Renal pelvis (tissue), 1 donor: ENCODE measurements at regions not wholly inside any gene's neighbourhood (a gene's known extent, or its start where the extent isn't known, plus 50 kb on each side); places are given as distances from the start of the nearest gene placed in this dataset.
"Not testable (repeated sequence)": the region's sequence is repeated elsewhere in the genome, so short reads cannot be mapped to it uniquely, and the experiment has no call there.

ENCODE experiments used
- DNase-seq: peaks from one replicate; pipeline ENCODE4 v3.0.0-alpha.2; 2013

GRCh38 chr3:189375532-189375931 is 203.8 kb downstream of the TPRG1 start:
- no peak for DNase-seq

DNA sequence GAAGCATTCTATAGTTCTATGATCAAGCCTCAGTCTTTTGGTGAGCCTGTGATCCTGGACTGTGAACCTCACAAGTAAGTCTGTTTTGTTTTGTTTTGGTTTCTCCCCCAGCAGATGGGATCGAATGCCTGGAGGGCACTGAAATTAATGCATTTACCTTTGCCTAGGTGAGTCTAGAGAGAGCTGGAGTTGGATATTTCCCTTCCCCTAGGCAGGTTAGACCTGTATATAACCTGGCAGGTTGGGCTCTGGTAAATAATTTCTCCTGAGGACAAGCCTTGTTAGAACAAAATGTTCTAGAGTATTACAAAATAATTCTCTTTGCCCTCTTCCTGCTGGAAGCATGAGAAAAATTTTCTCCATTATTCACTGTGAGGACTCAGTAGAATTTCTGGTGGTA is 211.9 kb downstream of the TPRG1 start:
- no peak for DNase-seq

GRCh38 chr3:189385880-189386279 is 214.1 kb downstream of the TPRG1 start:
- DNase-seq: not testable (repeated sequence)

GRCh38 chr3:189386739-189387138 is 215.0 kb downstream of the TPRG1 start:
- no peak for DNase-seq

DNA sequence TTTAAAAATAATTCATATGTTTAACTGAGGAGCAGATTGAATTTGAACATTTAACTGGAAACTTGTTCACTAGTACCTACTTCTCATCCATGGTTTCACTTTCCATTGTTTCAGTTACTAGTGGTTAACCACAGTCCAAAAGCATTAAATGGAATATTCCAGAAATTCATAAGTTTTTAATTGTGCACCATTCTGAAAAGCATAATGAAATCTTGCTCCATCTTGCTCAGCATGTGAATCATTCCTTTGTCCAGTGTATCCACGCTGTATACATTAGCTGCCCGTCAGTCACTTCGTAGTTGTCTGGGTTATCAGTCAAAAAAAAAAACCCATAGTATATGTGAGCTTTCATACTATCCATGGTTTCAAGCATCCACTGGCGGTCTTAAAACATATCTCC is 217.6 kb downstream of the TPRG1 start:
- no peak for DNase-seq

DNA sequence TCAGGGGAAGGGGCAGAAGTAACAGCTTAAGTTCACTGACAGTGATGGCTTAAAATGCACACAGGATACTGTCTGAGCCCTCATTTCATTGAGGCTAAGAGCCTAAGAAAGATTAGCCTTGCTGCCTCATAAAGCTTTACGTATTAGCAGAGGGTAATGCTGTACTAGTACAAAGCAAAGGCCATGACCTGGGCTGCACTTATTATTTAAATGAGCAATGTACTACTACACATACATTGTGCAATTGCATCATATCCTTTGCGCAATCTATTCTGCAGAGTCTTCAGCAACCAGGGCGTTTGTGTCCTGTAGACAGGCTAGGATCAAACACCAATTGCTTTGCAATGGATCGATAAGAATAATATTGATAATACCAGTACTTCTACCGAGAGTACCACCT is 221.8 kb downstream of the TPRG1 start:
- DNase-seq: no peak

GRCh38 chr3:189394599-189395121 is 222.9 kb downstream of the TPRG1 start:
- DNase-seq: no peak

- DNase-seq: no peak
Measured at GRCh38 chr3:189395825-189396224, 224.1 kb downstream of the TPRG1 start.

- no peak for DNase-seq
Measured at GRCh38 chr3:189398656-189399055, 226.9 kb downstream of the TPRG1 start.

DNA sequence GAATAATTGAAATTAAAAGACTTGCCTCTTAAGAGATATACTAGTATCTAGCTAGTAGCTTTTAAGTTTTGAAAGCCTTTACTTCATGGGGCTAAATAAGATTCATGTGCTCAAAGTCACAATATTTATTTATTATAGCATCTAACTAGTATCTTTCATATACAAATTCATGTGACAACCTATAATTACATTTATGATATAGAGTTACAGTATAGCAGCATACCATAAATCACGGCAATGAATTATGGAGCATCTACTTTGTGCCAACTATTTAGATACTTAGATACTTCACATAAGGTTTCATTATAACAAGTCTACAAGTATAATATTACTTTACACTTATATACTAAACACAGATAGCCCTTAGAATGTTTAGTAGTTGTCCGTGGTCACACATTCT is 229.4 kb downstream of the TPRG1 start:
- DNase-seq: no peak

- no peak for DNase-seq
Measured at GRCh38 chr3:189403194-189403593, 228.0 kb upstream of the TP63 start.

DNA sequence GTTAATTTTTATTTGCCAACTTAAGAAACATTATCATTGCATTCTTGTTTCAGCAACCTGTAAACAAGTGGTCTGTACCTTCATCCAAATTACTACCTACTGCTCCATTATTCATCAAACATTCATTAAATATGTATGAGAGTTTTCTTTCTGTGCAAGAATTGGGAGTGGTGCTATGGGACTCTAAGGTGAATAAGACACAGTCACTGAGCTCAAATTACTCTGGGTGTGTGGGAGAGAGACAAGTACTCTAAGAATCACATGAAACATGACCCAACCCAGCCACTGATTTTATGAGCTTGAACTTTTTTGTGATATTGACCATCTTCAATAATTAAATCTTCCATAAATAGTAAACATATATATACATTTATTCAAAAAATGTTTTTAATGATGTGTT is 227.2 kb upstream of the TP63 start:
- DNase-seq: peak; percentile 15

DNA sequence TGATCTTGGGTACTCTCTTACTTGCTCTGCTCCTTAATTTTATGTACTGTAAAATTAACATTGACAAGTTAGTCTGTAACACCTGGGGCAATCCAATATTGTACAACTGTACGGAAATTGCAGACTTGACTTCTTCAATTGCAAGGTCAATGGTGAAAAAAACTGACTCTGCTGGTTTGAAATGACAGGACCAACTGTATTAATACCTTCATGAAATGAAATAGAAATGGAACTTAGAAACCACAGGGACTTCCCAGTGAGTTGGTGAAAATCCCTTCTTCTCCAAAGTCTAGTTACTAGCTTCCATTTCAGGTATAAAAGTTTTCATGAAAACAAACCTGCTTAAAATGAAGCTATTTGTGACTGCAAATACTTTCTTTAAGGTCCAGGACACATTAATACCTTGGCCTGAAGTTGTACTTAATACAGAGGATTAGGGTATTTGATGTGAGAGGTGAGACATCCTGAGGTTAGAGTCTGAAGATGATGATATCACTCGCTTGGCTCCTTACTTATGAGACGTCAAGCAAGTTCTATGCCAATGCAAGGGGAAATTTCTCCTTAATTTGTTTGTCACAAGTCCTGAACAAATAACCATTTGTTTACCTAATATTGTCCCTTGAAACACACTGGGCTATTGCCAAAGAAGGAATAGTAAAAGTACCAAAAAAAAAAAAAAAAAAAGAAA is 226.2 kb upstream of the TP63 start:
- no peak for DNase-seq

DNA sequence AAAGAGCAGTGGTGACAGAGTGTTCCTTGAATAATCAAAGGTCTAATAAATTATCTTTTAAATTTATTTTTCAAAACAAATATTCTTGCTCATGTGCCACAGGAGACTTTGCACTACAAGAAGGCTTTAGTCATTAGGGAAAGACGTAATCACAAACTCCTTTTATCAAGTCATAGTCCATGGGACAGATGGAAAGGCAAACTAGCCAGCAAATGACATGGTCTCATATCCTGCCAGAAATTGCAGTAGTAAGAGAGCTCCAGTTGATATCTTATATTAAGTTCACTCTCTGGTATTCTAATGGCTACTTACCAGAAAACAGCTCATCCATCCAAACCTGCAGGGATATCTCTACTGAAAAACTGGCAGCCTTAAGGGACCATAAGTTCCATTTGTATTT is 225.0 kb upstream of the TP63 start:
- DNase-seq: no peak

- DNase-seq: no peak
Measured at GRCh38 chr3:189410522-189410921, 220.7 kb upstream of the TP63 start.

- DNase-seq: peak; percentile 21
Measured at GRCh38 chr3:189419038-189419437, 212.2 kb upstream of the TP63 start.

DNA sequence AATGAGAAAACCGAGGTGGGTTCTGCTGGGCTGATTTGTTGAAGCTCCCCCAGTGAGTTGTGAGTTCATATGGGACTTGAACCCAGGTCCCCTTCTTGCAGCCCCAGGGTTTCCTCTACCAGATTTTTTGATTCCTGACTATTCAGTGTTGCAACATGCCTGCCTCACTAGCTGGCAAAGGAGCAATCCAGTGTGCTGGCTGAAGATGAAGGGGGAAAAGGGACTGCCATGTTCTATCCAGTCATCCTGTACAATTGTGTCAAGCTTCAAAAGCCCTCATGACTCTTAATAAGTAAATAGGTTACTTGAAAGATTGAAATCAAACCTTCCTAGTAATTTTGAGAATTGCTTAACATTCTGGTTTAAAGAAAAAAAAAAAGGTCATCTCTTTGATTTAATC is 211.5 kb upstream of the TP63 start:
- DNase-seq: no peak

DNA sequence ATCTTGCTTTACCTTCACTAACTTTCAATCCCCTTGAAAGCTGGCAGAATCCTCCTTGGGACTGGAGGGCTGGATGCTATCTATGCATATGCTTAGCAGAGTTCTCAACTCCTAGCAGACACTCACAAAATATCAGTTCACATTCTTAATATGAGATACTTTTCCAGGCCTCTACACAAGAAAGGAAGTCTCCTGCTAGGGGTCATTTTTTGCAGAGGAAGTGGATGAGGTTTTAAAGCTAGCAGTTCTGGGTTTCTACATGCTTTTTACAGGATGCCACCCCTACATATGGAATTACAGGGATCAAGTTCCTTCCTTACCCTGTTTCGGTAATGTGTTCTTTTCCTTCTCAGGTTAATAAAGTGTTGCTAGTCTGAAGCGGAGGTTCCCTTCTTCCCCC is 206.3 kb upstream of the TP63 start:
- DNase-seq: no peak

DNA sequence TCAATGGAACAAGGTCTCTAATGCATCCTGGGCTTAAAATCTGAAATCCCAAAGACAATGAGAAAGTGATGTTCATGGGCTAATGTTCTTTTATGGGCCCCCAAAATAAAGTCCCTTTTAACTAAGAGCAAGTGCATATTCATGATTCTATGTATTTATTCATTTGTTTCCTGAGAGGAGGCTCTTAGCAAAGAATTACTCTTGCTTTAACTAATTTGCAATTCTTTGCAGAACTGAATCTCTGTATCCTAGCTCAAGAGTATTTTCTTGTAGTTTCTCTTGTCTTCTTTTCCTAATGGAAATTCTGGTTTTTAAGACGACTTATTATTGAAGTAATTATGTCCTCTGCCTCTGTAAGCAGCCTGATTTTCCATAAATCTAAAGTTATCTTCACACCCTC is 202.2 kb upstream of the TP63 start:
- DNase-seq: no peak

GRCh38 chr3:189430166-189430565 is 201.0 kb upstream of the TP63 start:
- DNase-seq: no peak

GRCh38 chr3:189442257-189442656 is 188.9 kb upstream of the TP63 start:
- DNase-seq: not testable (repeated sequence)

GRCh38 chr3:189446959-189447560 is 184.1 kb upstream of the TP63 start:
- DNase-seq: no peak

DNA sequence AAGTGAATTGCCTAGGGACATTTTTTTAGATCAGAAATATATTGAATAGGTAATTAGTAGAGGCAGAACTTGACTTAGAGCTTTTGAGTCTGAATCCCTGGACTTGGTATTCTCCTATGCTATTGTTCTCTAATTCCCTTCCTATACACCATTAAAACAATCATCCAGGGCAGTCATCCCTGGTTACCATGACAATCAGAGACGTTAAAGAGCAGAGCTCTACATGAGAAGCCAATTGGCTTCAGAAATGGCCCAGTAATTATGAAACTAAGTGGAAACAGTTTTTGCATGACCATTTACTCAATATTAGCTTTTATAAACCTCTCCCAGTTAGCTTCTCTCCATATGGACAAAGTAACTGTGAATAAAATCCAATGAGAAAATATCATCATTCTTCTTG is 182.1 kb upstream of the TP63 start:
- no peak for DNase-seq

DNA sequence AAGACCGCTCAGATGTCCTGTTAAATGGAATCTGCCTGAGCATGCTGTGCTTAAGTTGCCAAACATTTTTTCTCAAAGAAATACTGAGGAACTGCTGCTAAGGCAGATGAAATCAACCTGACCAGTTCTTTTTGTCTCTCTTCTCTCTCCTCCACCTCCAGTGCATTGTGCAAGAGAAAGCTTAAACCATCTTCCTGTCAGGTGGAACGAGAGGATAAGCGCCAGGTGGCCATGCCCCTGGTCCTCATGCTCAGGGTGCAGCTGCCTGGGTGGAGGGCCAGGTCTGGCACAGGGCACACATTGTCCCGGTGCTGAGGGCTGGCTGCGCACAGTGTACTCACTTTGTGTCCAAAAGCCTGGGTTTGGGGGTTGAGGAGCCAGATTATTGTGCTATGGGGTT is 176.2 kb upstream of the TP63 start:
- no peak for DNase-seq
